Stimulated activated CD4-positive, alpha-beta T cell treated with anti-CD3 and anti-CD28 coated beads, TNF-alpha, amount 100 ng/mL, for 24 hours (primary cell): ENCODE measurements at regions not wholly inside any gene's neighbourhood (a gene's known extent, or its start where the extent isn't known, plus 50 kb on each side); places are given as distances from the start of the nearest gene placed in this dataset.

ENCODE experiments used
- DNase-seq, 3 experiments: peaks; one replicate each; pipeline ENCODE4 v3.0.0-alpha.2; 2020; ENCODE audit warnings: low read depth in 3 of 3

DNA sequence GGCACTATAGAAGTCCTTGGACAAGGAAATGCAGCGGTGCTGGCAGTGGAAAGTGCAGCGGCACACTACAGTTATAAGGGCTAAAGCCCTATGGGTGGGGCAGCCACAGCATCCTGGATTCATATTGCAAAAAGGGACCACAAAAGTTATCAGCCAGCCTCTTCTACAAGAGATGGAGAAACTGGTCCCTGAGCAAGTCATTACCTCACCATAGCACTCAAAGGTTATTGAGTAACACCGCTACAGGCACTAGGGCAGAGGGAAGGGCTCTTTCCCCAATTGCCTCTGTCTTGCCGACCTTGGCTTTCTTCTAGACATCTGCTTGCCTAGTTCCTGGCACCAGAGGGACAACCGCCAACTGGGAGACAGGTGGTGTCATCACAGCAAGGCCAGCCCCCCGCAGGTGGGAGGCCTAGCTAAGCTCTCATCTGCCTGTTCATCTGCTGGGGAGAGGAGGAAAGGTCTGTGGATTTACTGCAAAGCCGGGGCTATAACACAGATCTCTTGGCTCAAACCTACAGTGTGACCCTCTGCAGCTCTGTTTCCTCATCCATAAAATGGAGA, 600.0 kb downstream of the BCOR start:
- DNase-seq: no peak

- no peak for DNase-seq
Observed at GRCh38 chrX:39499996-39500395, 597.8 kb downstream of the BCOR start.

DNA sequence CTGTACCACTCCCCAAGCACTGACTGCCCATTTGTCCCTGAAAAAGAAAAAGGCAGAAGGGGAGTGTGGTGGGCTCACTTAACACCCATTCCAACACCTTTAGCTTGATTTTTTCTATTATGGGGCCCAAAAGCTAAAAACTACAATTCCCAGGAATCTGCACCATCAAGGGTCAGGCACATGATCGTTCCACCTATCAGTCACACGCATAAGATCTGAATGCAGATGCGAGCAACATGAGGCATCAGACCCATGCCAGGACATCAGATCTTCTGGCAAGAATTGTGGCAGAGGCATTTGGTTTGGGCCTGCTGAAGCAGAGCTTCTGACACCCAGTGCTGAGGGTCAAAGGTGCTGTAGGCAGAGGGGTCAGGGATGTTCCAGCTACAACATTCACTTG, 595.9 kb downstream of the BCOR start:
- DNase-seq: no peak

- DNase-seq: no peak
Observed at GRCh38 chrX:39502486-39502885, 595.3 kb downstream of the BCOR start.

DNA sequence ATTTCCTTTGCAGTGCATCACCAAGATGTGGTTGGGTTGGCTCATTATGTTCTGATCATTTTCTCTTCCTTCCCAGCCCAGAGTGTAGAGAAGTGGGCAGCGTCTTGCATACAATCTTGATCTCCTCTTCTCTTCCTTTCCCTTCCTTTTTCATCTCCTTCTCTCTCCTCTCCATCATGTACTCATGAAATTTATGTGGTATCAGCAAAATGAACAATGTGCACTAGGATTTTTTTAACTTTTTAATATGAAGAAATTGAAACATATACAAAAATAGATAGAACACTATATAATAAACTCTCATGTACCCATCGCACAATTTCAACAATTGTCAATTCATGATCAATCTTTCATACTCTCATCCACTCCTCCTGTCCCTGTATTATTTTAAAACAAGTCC, 593.5 kb downstream of the BCOR start:
- no peak for DNase-seq

GRCh38 chrX:39504850-39505259, 592.9 kb downstream of the BCOR start:
- no peak for DNase-seq

DNA sequence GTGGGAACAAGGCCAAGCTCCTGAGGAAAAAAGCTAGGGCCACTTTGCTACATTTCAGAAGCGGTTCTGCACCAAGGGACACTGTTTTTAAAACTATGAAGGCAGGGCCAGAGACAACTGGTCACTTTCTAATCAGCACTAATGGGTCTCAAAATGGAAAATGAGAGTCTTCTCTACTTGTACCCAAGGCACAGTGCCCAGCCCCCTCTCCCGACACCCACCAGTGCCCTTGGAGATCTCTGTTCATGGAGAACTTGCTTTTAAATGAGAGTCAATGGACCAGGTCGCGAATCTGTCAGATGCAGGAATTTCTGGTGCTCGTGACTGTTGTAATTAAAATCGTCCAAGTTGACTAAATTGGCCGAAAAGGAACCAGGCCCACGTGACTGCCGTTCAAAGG, 591.6 kb downstream of the BCOR start:
- no peak for DNase-seq

DNA sequence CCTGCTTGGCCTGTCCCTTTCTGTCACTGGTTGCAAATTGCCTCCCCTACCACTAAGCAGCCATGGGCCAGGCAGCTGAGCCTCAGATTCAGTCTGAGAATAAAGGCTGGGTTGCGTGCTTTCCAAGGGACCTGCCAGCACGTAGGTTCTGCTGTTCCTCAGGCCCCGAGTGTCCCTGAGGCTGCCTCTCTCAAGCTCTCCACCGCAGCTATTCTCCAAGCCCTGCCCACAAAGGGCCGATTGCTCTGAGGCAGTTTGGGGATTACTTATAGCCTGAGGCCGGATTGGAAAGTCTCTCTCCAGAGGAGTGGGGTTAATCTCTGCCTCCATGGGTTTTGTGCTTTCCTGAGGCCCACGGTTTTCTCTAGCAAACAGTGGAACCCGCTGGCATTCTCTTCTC, 590.7 kb downstream of the BCOR start:
- DNase-seq: no peak

DNA sequence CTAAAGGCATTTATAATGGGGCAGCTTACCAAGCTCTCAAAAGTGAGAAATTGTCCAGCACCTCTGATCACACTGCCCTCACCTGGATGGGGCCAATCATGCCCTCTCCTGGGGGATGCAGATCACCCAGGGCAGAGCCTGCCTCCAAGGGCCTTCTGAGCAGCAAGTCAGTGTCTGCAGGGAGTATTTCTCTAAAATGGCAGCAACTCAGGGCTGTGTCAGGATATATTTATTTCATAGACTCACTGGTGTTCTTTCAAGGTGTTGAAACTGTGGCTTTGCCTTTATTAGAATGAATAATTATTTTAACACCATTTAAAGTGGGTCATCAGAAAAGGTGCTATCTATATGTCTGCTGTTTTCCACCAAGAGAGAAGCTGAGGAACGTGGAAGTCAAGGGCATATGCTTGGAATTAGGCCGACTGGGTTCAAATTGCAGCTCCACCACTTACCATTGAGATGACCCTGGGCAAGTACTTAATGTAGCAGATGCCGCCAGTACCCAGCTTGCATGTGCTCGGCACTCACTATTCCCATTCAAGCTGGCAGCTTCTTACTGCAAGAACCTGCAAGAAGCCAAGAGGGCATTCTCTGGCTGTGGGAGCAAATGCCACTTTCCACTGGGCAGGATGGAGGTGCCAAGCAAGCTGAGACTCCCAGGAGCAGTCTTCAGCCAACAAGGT, 590.0 kb downstream of the BCOR start:
- no peak for DNase-seq

DNA sequence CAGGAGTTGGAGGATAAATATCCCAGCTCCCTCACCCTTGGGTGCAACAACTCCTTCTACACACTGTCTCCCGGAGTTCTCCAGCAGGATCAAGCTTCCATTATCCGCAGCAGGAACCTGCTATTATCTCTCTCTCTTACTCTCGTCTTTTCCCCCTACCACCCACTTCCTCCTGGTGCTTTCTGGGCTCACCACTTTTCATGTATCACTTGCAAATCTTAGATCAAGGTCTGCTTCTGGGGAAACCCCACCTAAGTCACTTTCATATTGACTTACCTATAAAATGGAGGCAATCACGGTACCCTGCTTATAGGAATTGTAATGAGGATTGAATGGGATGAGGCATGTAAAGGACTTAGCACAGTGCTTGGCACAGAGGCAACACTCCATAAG, 589.5 kb downstream of the BCOR start:
- no peak for DNase-seq

GRCh38 chrX:39509157-39509556, 588.6 kb downstream of the BCOR start:
- DNase-seq: no peak

DNA sequence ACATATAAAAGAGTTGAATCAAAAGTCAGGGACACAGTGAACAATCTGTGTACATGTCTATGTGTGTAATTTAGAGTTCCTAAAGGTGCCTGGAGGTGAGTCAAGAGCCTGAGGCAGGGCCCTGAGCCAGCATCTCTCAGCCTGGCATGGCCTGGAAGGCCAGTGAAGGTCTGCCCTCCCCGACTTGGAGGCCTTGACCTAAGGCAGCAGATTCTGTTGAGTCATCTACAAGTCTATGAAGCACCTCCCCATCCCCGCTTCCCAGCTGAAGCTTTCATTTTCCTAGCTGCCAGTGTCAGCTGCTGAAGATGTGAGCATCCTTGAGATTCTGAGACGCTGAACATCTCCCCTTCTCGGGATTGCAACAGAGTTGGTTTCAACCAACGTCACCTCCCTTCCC, 583.9 kb downstream of the BCOR start:
- DNase-seq: no peak

- DNase-seq: no peak
Observed at GRCh38 chrX:39514801-39515200, 583.0 kb downstream of the BCOR start.

DNA sequence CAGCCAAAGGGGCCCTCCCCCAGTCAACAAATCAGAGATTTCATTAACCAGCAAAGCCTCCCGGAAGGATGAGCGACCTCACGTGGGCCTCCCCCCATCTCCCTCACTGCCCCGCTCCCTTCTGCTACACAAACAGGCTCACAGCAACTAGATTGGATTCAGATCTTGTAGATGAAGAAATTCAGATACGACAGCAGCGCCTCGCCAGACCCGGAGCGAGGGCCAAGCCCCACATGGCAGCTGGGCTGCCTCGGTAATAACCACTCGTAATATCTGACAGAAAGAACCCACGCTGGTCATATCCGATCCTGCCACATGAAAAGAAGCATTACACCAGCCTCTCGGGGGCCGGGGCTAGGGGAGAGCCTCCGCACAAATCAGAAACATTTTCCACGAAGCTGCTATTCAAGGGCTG, 581.3 kb downstream of the BCOR start:
- no peak for DNase-seq

GRCh38 chrX:39518476-39519029, 579.2 kb downstream of the BCOR start:
- no peak for DNase-seq

- no peak for DNase-seq
Observed at GRCh38 chrX:39519030-39519488, 578.7 kb downstream of the BCOR start.

- DNase-seq: no peak
Observed at GRCh38 chrX:39519566-39520301, 578.0 kb downstream of the BCOR start.

- DNase-seq: no peak
Observed at GRCh38 chrX:39525758-39526157, 572.0 kb downstream of the BCOR start.

DNA sequence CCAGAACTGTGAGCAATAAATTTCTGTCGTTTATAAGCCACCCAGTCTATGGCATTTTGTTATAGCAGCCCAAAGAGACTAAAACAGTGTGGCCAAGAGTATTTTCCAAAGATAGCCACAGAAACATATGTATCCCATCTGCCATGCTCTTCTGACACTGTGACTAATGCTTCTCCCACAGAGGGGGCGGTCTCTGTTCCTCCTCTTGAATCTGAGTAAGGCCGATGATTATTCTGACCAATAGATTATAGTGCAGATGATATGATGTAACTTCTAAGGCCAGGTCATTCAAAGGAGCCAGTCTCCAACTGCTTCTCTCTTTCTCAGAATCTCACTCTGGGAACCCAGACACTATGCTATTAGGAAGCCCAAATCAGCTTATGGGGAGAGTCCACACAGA, 570.7 kb downstream of the BCOR start:
- DNase-seq: no peak

GRCh38 chrX:39528161-39528916, 569.4 kb downstream of the BCOR start:
- no peak for DNase-seq

- DNase-seq: no peak
Observed at GRCh38 chrX:39532761-39533160, 565.0 kb downstream of the BCOR start.

DNA sequence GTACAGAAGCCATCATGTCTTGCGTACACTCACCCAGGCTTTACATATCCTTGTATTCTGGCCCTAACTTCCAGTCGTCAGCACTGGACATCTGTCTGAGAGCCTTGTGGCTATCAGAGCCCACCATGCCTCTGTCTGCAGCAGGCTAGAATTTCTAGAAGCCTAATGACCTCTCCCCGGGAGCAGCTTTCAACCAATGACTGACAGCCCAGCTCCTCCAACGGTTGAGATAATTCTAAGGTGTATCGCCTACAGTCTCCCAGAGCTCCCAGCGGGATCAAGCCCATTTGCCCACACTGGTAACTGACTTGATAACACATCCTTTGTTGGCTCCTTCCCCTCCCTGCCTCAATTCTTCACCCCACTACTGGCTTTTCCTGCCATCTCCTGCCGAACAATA, 562.8 kb downstream of the BCOR start:
- no peak for DNase-seq
